ENCODE measurements at regions not wholly inside any gene's neighbourhood (a gene's known extent, or its start where the extent isn't known, plus 50 kb on each side); places are given as distances from the start of the nearest gene placed in this dataset.

- Histone ChIP-seq H3K4me1 (ENCODE audit: low read length) (no peaks in the 10 kb centered on the region), H3K27ac (ENCODE audit: low read length) (no peak overlapping the region), H3K9ac (ENCODE audit: low read length) (no peak overlapping the region), H3F3A (ENCODE audit: insufficient read depth, low read length) (no peaks in the 10 kb centered on the region), H4K20me1 (ENCODE audit: insufficient read depth, low read length) (no peaks in the 10 kb centered on the region), H3K9me3 (replicated peaks; ENCODE audit: insufficient read depth, low read length) (no peaks in the 10 kb centered on the region), H3K4me3 (ENCODE audit: low read length) (no peak overlapping the region), H3K9me2 (replicated peaks; ENCODE audit: insufficient read depth, low read length) (no peaks in the 10 kb centered on the region), H3K4me2 (ENCODE audit: low read depth, low read length) (no peak overlapping the region), H3K36me3 (replicated peaks; ENCODE audit: insufficient read depth, low read length) (no peaks in the 10 kb centered on the region), H3K27me3 (replicated peaks; ENCODE audit: insufficient read depth, low read length) (no peaks in the 10 kb centered on the region), H3K79me2 (ENCODE audit: low read length) (no peaks in the 10 kb centered on the region), H2AFZ (ENCODE audit: low read length) (no peak overlapping the region)
- TF ChIP-seq, protein P1, sequence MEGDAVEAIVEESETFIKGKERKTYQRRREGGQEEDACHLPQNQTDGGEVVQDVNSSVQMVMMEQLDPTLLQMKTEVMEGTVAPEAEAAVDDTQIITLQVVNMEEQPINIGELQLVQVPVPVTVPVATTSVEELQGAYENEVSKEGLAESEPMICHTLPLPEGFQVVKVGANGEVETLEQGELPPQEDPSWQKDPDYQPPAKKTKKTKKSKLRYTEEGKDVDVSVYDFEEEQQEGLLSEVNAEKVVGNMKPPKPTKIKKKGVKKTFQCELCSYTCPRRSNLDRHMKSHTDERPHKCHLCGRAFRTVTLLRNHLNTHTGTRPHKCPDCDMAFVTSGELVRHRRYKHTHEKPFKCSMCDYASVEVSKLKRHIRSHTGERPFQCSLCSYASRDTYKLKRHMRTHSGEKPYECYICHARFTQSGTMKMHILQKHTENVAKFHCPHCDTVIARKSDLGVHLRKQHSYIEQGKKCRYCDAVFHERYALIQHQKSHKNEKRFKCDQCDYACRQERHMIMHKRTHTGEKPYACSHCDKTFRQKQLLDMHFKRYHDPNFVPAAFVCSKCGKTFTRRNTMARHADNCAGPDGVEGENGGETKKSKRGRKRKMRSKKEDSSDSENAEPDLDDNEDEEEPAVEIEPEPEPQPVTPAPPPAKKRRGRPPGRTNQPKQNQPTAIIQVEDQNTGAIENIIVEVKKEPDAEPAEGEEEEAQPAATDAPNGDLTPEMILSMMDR (IDR thresholded peaks at IDR 0.05; ENCODE audit: low read length), result no peak
- no peak for TF ChIP-seq EZH2 (optimal IDR thresholded peaks at IDR 0.05; ENCODE audit: low read depth, low read length)
- TF ChIP-seq EZH2phosphoT487 (IDR thresholded peaks at IDR 0.05; ENCODE audit: low read length), result no peak
- no peak for DNase-seq
Observed at GRCh38 chr7:124692425-124692824, 73.2 kb downstream of the GPR37 start.

- TF ChIP-seq, protein P1 (IDR thresholded peaks at IDR 0.05; ENCODE audit: low read length), result no peak
- no peak for TF ChIP-seq EZH2 (optimal IDR thresholded peaks at IDR 0.05; ENCODE audit: low read depth, low read length)
- no peak for TF ChIP-seq EZH2phosphoT487 (IDR thresholded peaks at IDR 0.05; ENCODE audit: low read length)
- no peaks in the 10 kb centered on the region for H3F3A ChIP-seq (ENCODE audit: insufficient read depth, low read length)
- H3K9me2 ChIP-seq (replicated peaks; ENCODE audit: insufficient read depth, low read length), result no peaks in the 10 kb centered on the region
- H3K9ac ChIP-seq (ENCODE audit: low read length), result no peak overlapping the region
- H3K4me2 ChIP-seq (ENCODE audit: low read depth, low read length), result no peak overlapping the region
- no peaks in the 10 kb centered on the region for H3K79me2 ChIP-seq (ENCODE audit: low read length)
- no peak overlapping the region for H2AFZ ChIP-seq (ENCODE audit: low read length)
- H3K4me3 ChIP-seq (ENCODE audit: low read length), result no peak overlapping the region
- H3K27me3 ChIP-seq (replicated peaks; ENCODE audit: insufficient read depth, low read length), result no peaks in the 10 kb centered on the region
- no peaks in the 10 kb centered on the region for H3K36me3 ChIP-seq (replicated peaks; ENCODE audit: insufficient read depth, low read length)
- H3K4me1 ChIP-seq (ENCODE audit: low read length), result no peaks in the 10 kb centered on the region
- no peak for DNase-seq
- H4K20me1 ChIP-seq (ENCODE audit: insufficient read depth, low read length), result no peaks in the 10 kb centered on the region
- H3K27ac ChIP-seq (ENCODE audit: low read length), result no peak overlapping the region
- H3K9me3 ChIP-seq (replicated peaks; ENCODE audit: insufficient read depth, low read length), result no peaks in the 10 kb centered on the region
Observed at GRCh38 chr7:124690840-124691239, 74.8 kb downstream of the GPR37 start.

DNA sequence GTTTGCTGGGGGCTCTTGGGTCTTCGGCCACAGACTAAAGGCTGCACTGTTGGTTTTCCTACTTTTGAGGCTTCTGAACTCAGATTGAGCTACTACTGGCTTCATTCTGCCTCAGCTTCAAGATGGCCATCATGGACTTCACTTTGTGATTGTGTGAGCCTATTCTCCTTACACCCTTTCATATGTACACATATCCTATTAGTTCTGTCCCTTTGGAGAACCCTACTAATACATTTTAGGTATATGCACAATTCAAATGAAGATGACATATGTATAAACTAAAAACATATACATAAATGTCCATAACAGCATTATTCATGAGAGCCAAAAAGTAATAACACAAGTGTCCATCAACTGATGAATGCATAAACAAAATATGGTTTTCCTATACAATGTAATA, 75.7 kb downstream of the GPR37 start:
- H4K20me1 ChIP-seq (ENCODE audit: insufficient read depth, low read length), result no peaks in the 10 kb centered on the region
- no peaks in the 10 kb centered on the region for H3F3A ChIP-seq (ENCODE audit: insufficient read depth, low read length)
- H3K27me3 ChIP-seq (replicated peaks; ENCODE audit: insufficient read depth, low read length), result no peaks in the 10 kb centered on the region
- H3K4me3 ChIP-seq (ENCODE audit: low read length), result no peak overlapping the region
- no peak overlapping the region for H2AFZ ChIP-seq (ENCODE audit: low read length)
- no peak overlapping the region for H3K9ac ChIP-seq (ENCODE audit: low read length)
- no peaks in the 10 kb centered on the region for H3K9me3 ChIP-seq (replicated peaks; ENCODE audit: insufficient read depth, low read length)
- H3K4me2 ChIP-seq (ENCODE audit: low read depth, low read length), result no peak overlapping the region
- no peak for DNase-seq
- TF ChIP-seq, protein P1 (IDR thresholded peaks at IDR 0.05; ENCODE audit: low read length), result no peak
- TF ChIP-seq EZH2phosphoT487 (IDR thresholded peaks at IDR 0.05; ENCODE audit: low read length), result no peak
- no peak for TF ChIP-seq EZH2 (optimal IDR thresholded peaks at IDR 0.05; ENCODE audit: low read depth, low read length)
- no peaks in the 10 kb centered on the region for H3K4me1 ChIP-seq (ENCODE audit: low read length)
- no peaks in the 10 kb centered on the region for H3K36me3 ChIP-seq (replicated peaks; ENCODE audit: insufficient read depth, low read length)
- H3K27ac ChIP-seq (ENCODE audit: low read length), result no peak overlapping the region
- no peaks in the 10 kb centered on the region for H3K9me2 ChIP-seq (replicated peaks; ENCODE audit: insufficient read depth, low read length)
- H3K79me2 ChIP-seq (ENCODE audit: low read length), result no peaks in the 10 kb centered on the region

Data from MM.1S (cell line).